Left lobe of liver (tissue), 2 donors: ENCODE measurements at regions not wholly inside any gene's neighbourhood (a gene's known extent, or its start where the extent isn't known, plus 50 kb on each side); places are given as distances from the start of the nearest gene placed in this dataset.
"Not testable (repeated sequence)": the region's sequence is repeated elsewhere in the genome, so short reads cannot be mapped to it uniquely, and the experiment has no call there.

Experiments used
- ATAC-seq: fragments of 200-7000 bp; cut with Tn5 transposase; one replicate; pipeline ENCODE4 v1.9.1; 2020; ENCODE audit warnings: mild to moderate bottlenecking, moderate library complexity
- DNase-seq: peaks from one replicate; pipeline ENCODE4 v3.0.0-alpha.2; 2020; ENCODE audit warnings: low spot score
- donor health status: DM: no; HTN: no; CAD: no; lungs with moderate emphysema.
- donor health status: DM: no; HTN: yes; CAD: no.

- peak; percentile 96 for ATAC-seq
- peak; percentile 82 for DNase-seq
These were observed 77.9 kb upstream of the PWP1 start for GRCh38 chr12:107607464-107608392.

GRCh38 chr12:107608779-107609178, 76.8 kb upstream of the PWP1 start:
- DNase-seq, ATAC-seq: not testable (repeated sequence)

GRCh38 chr12:107610021-107610859, 75.4 kb upstream of the PWP1 start:
- DNase-seq: no peak
- ATAC-seq: peak; percentile 57

GRCh38 chr12:107612508-107612907, 73.1 kb upstream of the PWP1 start:
- no peak for ATAC-seq

GRCh38 chr12:107616941-107617340, 68.7 kb upstream of the PWP1 start:
- ATAC-seq (no peak), DNase-seq (no peak)

More at GRCh38 chr12:107612508-107612907, 73.1 kb upstream of the PWP1 start:
- no peak for DNase-seq

- ATAC-seq: no peak
- no peak for DNase-seq
These were observed 67.5 kb upstream of the PWP1 start for GRCh38 chr12:107618106-107618505.

- DNase-seq (no peak), ATAC-seq (no peak)
These were observed 65.8 kb upstream of the PWP1 start for GRCh38 chr12:107619831-107620230.

- ATAC-seq (peak; percentile 41), DNase-seq (no peak)
These were observed 63.6 kb upstream of the PWP1 start for GRCh38 chr12:107622001-107622400.

- DNase-seq (no peak), ATAC-seq (no peak)
These were observed 61.1 kb upstream of the PWP1 start for GRCh38 chr12:107624493-107624892.

- ATAC-seq (no peak), DNase-seq (no peak)
These were observed 53.9 kb upstream of the PWP1 start for GRCh38 chr12:107631715-107632114.

GRCh38 chr12:107632246-107632645, 53.4 kb upstream of the PWP1 start:
- ATAC-seq (no peak), DNase-seq (no peak)

- ATAC-seq: no peak
- DNase-seq: no peak
These were observed 51.1 kb upstream of the PWP1 start for GRCh38 chr12:107634530-107634929.

GRCh38 chr12:107635139-107635538, 50.5 kb upstream of the PWP1 start:
- DNase-seq: no peak
- no peak for ATAC-seq
